GM12874 (cell line): ENCODE measurements at regions not wholly inside any gene's neighbourhood (a gene's known extent, or its start where the extent isn't known, plus 50 kb on each side); places are given as distances from the start of the nearest gene placed in this dataset.

Experiments
- CTCF ChIP-seq: IDR thresholded peaks from 2 replicates; pipeline ENCODE4 v1.5.1; 2011; ENCODE audit warnings: low read depth, mild to moderate bottlenecking, control low read depth, low read length, moderate library complexity; ENCODE audit not compliant: insufficient read depth

- TF ChIP-seq CTCF, result no peak
These were observed 1108.5 kb downstream of the GALC start for GRCh38 chr14:86884498-86884897.

- no peak for TF ChIP-seq CTCF
These were observed 1110.2 kb downstream of the GALC start for GRCh38 chr14:86882818-86883217.

- no peak for TF ChIP-seq CTCF
These were observed 1127.0 kb downstream of the GALC start for GRCh38 chr14:86865934-86866333.

GRCh38 chr14:86858591-86858990, 1134.4 kb downstream of the GALC start:
- TF ChIP-seq CTCF, result no peak

GRCh38 chr14:86858031-86858430, 1135.0 kb downstream of the GALC start:
- TF ChIP-seq CTCF, result no peak

GRCh38 chr14:86852530-86852929, 1140.5 kb downstream of the GALC start:
- TF ChIP-seq CTCF, result no peak

GRCh38 chr14:86847140-86847539, 1145.8 kb downstream of the GALC start:
- no peak for TF ChIP-seq CTCF

GRCh38 chr14:86838363-86838762, 1154.6 kb downstream of the GALC start:
- no peak for TF ChIP-seq CTCF
